ENCODE measurements at regions not wholly inside any gene's neighbourhood (a gene's known extent, or its start where the extent isn't known, plus 50 kb on each side); places are given as distances from the start of the nearest gene placed in this dataset.
"Not testable (repeated sequence)": the region's sequence is repeated elsewhere in the genome, so short reads cannot be mapped to it uniquely, and the experiment has no call there.

GRCh38 chr18:49720944-49721343, 92.4 kb downstream of the ACAA2 start:
- not testable (repeated sequence) for TF ChIP-seq ZNF565 (CRISPR knock-in tag; conservative IDR thresholded peaks at IDR 0.05; ENCODE audit: low read depth); TCF4 (CRISPR knock-in tag; IDR thresholded peaks at IDR 0.05; ENCODE audit: borderline replicate concordance); ARNTL (CRISPR knock-in tag; IDR thresholded peaks at IDR 0.05; ENCODE audit: borderline replicate concordance, low read depth); CSRNP3 (CRISPR knock-in tag; IDR thresholded peaks at IDR 0.05); RARB (CRISPR knock-in tag; IDR thresholded peaks at IDR 0.05); CREB5 (CRISPR knock-in tag; IDR thresholded peaks at IDR 0.05; ENCODE audit: low read depth); PPARA (CRISPR knock-in tag; IDR thresholded peaks at IDR 0.05; ENCODE audit: borderline replicate concordance); CSDC2 (CRISPR knock-in tag; IDR thresholded peaks at IDR 0.05)

Measured in SK-N-SH treated with all-trans-retinoic acid at 6 μM for 48 hours (cell line).